ENCODE measurements at regions not wholly inside any gene's neighbourhood (a gene's known extent, or its start where the extent isn't known, plus 50 kb on each side); places are given as distances from the start of the nearest gene placed in this dataset.
A peak's percentile ranks its signal among the peaks of the same experiment; 100 is the strongest.

GRCh38 chr1:229121845-229122436 is 149.0 kb upstream of the RAB4A start:
- Histone ChIP-seq H3F3A (replicated peaks; ENCODE audit: low read depth) (no peaks in the 10 kb centered on the region), H3K79me2 (replicated peaks; ENCODE audit: insufficient read depth) (no peaks in the 10 kb centered on the region), H3K9me2 (ENCODE audit: insufficient read depth) (no peaks in the 10 kb centered on the region), H3K27me3 (ENCODE audit: insufficient read depth) (no peaks in the 10 kb centered on the region), H3K4me3 (no peak overlapping the region), H4K20me1 (replicated peaks; ENCODE audit: insufficient read depth) (no peaks in the 10 kb centered on the region), H3K4me1 (ENCODE audit: insufficient read depth) (peaks cover 3% of the 10 kb centered on the region; the same call in 1 of the 2 replicates), H3K4me2 (0 out of 2 replicates have a peak overlapping the region, but pooled peaks have one; percentile 14), H3K27ac (ENCODE audit: low read depth) (no peak overlapping the region), H3K36me3 (ENCODE audit: insufficient read depth) (no peaks in the 10 kb centered on the region), H2AFZ (no peak overlapping the region)
- Mint-ChIP-seq H3K36me3 (ENCODE audit: low read depth) (no peaks in the 10 kb centered on the region), H3K27ac (no peak overlapping the region), H3K4me1 (peaks cover 9% of the 10 kb centered on the region), H3K27me3 (ENCODE audit: insufficient read depth, low read depth, poor library complexity) (peaks cover 7% of the 10 kb centered on the region), H3K4me3 (no peak overlapping the region), H3K9me3 (peaks cover 6% of the 10 kb centered on the region; the same call in 2 of the 3 replicates)
- peak; percentile 42 for DNase-seq (ENCODE audit: low spot score)
- ATAC-seq, result peak; percentile 76
- TF ChIP-seq, protein P1, sequence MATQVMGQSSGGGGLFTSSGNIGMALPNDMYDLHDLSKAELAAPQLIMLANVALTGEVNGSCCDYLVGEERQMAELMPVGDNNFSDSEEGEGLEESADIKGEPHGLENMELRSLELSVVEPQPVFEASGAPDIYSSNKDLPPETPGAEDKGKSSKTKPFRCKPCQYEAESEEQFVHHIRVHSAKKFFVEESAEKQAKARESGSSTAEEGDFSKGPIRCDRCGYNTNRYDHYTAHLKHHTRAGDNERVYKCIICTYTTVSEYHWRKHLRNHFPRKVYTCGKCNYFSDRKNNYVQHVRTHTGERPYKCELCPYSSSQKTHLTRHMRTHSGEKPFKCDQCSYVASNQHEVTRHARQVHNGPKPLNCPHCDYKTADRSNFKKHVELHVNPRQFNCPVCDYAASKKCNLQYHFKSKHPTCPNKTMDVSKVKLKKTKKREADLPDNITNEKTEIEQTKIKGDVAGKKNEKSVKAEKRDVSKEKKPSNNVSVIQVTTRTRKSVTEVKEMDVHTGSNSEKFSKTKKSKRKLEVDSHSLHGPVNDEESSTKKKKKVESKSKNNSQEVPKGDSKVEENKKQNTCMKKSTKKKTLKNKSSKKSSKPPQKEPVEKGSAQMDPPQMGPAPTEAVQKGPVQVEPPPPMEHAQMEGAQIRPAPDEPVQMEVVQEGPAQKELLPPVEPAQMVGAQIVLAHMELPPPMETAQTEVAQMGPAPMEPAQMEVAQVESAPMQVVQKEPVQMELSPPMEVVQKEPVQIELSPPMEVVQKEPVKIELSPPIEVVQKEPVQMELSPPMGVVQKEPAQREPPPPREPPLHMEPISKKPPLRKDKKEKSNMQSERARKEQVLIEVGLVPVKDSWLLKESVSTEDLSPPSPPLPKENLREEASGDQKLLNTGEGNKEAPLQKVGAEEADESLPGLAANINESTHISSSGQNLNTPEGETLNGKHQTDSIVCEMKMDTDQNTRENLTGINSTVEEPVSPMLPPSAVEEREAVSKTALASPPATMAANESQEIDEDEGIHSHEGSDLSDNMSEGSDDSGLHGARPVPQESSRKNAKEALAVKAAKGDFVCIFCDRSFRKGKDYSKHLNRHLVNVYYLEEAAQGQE (IDR thresholded peaks at IDR 0.05; ENCODE audit: unreplicated experiment), result no peak
- TF ChIP-seq JUNB (IDR thresholded peaks at IDR 0.05; ENCODE audit: unreplicated experiment) (no peak), STAT1 (IDR thresholded peaks at IDR 0.05; ENCODE audit: unreplicated experiment) (no peak), POLR2AphosphoS5 (IDR thresholded peaks at IDR 0.05; ENCODE audit: low read depth) (no peak), EZH2 (IDR thresholded peaks at IDR 0.05; ENCODE audit: low read depth, unreplicated experiment) (no peak), CREB1 (CRISPR knock-in tag; IDR thresholded peaks at IDR 0.05; ENCODE audit: low read depth) (no peak), ETS1 (IDR thresholded peaks at IDR 0.05) (no peak), ZNF331 (CRISPR knock-in tag; IDR thresholded peaks at IDR 0.05; ENCODE audit: low read depth) (no peak), EZH2phosphoT487 (IDR thresholded peaks at IDR 0.05; ENCODE audit: unreplicated experiment) (no peak), NANOG (IDR thresholded peaks at IDR 0.05; ENCODE audit: borderline replicate concordance) (no peak), ZNF114 (CRISPR knock-in tag; IDR thresholded peaks at IDR 0.05) (no peak)
- TF ChIP-seq, protein P2, sequence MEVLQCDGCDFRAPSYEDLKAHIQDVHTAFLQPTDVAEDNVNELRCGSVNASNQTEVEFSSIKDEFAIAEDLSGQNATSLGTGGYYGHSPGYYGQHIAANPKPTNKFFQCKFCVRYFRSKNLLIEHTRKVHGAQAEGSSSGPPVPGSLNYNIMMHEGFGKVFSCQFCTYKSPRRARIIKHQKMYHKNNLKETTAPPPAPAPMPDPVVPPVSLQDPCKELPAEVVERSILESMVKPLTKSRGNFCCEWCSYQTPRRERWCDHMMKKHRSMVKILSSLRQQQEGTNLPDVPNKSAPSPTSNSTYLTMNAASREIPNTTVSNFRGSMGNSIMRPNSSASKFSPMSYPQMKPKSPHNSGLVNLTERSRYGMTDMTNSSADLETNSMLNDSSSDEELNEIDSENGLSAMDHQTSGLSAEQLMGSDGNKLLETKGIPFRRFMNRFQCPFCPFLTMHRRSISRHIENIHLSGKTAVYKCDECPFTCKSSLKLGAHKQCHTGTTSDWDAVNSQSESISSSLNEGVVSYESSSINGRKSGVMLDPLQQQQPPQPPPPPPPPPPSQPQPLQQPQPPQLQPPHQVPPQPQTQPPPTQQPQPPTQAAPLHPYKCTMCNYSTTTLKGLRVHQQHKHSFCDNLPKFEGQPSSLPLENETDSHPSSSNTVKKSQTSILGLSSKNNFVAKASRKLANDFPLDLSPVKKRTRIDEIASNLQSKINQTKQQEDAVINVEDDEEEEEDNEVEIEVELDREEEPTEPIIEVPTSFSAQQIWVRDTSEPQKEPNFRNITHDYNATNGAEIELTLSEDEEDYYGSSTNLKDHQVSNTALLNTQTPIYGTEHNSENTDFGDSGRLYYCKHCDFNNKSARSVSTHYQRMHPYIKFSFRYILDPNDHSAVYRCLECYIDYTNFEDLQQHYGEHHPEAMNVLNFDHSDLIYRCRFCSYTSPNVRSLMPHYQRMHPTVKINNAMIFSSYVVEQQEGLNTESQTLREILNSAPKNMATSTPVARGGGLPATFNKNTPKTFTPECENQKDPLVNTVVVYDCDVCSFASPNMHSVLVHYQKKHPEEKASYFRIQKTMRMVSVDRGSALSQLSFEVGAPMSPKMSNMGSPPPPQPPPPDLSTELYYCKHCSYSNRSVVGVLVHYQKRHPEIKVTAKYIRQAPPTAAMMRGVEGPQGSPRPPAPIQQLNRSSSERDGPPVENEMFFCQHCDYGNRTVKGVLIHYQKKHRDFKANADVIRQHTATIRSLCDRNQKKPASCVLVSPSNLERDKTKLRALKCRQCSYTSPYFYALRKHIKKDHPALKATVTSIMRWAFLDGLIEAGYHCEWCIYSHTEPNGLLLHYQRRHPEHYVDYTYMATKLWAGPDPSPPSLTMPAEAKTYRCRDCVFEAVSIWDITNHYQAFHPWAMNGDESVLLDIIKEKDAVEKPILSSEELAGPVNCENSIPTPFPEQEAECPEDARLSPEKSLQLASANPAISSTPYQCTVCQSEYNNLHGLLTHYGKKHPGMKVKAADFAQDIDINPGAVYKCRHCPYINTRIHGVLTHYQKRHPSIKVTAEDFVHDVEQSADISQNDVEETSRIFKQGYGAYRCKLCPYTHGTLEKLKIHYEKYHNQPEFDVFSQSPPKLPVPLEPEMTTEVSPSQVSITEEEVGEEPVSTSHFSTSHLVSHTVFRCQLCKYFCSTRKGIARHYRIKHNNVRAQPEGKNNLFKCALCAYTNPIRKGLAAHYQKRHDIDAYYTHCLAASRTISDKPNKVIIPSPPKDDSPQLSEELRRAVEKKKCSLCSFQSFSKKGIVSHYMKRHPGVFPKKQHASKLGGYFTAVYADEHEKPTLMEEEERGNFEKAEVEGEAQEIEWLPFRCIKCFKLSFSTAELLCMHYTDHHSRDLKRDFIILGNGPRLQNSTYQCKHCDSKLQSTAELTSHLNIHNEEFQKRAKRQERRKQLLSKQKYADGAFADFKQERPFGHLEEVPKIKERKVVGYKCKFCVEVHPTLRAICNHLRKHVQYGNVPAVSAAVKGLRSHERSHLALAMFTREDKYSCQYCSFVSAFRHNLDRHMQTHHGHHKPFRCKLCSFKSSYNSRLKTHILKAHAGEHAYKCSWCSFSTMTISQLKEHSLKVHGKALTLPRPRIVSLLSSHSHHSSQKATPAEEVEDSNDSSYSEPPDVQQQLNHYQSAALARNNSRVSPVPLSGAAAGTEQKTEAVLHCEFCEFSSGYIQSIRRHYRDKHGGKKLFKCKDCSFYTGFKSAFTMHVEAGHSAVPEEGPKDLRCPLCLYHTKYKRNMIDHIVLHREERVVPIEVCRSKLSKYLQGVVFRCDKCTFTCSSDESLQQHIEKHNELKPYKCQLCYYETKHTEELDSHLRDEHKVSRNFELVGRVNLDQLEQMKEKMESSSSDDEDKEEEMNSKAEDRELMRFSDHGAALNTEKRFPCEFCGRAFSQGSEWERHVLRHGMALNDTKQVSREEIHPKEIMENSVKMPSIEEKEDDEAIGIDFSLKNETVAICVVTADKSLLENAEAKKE (CRISPR knock-in tag; IDR thresholded peaks at IDR 0.05), result no peak
- TF ChIP-seq, protein P3, sequence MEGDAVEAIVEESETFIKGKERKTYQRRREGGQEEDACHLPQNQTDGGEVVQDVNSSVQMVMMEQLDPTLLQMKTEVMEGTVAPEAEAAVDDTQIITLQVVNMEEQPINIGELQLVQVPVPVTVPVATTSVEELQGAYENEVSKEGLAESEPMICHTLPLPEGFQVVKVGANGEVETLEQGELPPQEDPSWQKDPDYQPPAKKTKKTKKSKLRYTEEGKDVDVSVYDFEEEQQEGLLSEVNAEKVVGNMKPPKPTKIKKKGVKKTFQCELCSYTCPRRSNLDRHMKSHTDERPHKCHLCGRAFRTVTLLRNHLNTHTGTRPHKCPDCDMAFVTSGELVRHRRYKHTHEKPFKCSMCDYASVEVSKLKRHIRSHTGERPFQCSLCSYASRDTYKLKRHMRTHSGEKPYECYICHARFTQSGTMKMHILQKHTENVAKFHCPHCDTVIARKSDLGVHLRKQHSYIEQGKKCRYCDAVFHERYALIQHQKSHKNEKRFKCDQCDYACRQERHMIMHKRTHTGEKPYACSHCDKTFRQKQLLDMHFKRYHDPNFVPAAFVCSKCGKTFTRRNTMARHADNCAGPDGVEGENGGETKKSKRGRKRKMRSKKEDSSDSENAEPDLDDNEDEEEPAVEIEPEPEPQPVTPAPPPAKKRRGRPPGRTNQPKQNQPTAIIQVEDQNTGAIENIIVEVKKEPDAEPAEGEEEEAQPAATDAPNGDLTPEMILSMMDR (conservative IDR thresholded peaks at IDR 0.05; ENCODE audit: low read depth in 2 of 2), result no peak

Data from GM23338 (cell line).